ENCODE measurements at regions not wholly inside any gene's neighbourhood (a gene's known extent, or its start where the extent isn't known, plus 50 kb on each side); places are given as distances from the start of the nearest gene placed in this dataset.

DNA sequence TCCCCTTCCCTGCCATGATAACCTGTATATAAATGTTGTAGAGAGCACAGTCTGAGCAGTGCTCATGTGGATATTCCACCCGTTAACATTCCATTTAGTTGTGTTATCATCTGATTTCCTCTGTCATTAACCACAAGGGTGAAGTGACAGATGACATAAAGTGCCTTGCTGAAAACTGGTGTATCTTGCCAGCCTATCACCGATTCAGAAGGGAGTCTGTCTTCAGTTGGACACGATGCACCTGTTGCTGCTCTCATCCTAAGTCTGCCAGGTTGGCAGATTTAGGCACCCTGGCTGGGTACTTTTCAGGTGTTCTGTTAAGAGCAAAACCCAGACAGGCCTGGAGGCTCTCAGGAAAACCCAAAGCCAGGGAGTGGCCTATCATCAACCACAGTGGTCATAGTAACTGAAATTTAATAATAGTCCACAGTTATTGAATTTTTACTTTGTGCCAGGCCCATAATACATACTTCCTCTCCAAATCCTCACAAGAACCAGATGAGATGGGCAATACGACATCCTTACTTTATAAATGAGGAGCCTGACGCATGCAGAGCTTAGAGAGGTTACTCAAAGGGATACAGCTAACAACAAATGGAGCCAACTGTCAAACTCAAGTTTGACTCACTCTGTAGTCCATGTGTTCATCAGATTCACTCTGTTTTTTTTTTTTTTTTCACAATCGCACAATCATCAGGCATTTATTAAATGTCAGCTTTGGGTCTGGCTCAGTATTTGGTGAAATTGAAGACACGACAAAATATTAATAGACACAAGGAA, 100.7 kb upstream of the SPRY4 start:
- Mint-ChIP-seq H3K27me3 (no peaks in the 10 kb centered on the region), H3K27ac (no peak overlapping the region), H3K4me3 (no peak overlapping the region), H3K4me1 (ENCODE audit: low read depth) (peaks cover 36% of the 10 kb centered on the region), H3K9me3 (ENCODE audit: low read depth) (no peaks in the 10 kb centered on the region), H3K36me3 (no peaks in the 10 kb centered on the region)

DNA sequence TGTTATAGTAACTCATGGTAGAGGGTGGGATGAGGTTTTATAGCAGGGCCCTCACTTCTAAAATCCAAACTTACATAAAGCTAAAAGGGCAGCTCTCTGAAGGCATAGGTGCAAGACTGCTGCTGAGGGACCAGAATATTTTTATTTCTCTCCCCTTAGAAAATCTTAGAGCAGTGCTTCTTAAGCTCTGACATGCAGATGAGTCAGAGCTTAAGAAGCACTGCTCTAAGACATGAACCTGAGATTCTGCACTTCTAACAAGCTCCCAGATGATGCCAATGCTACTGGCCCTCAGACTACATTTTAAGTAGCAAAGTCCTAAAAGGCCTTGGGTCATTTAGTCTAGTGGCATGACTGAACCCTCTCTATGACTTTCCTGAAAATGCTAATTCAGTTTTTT, 97.6 kb upstream of the SPRY4 start:
- Mint-ChIP-seq H3K27me3 (no peaks in the 10 kb centered on the region), H3K9me3 (ENCODE audit: low read depth) (no peaks in the 10 kb centered on the region), H3K36me3 (no peaks in the 10 kb centered on the region), H3K4me3 (no peak overlapping the region), H3K27ac (no peak overlapping the region), H3K4me1 (ENCODE audit: low read depth) (peaks cover 46% of the 10 kb centered on the region)

DNA sequence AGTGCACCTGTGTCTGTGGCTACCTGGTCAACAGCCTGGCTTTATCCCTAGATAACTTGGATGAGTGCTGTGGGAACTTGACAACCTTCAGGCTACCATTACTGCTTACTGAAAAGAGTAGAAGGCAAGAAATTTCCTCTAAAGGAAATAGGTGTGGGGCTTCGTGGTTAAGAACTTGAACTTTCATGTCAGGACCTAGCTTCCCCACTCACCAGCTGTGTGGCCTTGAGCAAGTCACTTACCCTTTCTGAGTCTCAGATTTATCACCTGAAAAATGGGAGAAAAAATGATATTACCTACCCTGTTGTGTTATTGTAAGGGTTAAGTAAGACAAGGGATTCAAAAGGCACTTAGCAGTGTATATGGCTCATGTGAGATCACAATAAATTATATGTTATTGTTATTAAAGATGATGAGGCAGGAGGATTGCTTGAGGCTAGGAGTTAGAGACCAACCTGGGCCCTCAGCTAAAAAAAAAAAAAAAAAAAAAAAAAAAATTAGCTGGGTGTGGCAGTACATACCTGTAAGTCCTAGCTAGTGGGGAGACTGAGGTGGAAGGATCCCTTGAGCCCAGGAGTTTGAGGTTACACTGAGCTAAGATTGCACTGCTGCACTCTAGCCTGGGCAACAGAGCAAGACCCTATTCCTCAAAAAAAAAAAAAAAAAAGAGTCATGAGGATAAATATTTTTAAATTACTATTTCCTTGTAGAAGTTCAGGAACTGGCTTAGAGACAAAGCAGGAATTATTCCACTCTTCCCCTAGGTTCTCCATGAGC, 97.0 kb upstream of the SPRY4 start:
- no peaks in the 10 kb centered on the region for H3K27me3 Mint-ChIP-seq
- no peak overlapping the region for H3K4me3 Mint-ChIP-seq
- H3K36me3 Mint-ChIP-seq: no peaks in the 10 kb centered on the region
- no peak overlapping the region for H3K27ac Mint-ChIP-seq
- H3K4me1 Mint-ChIP-seq (ENCODE audit: low read depth): peaks cover 43% of the 10 kb centered on the region
- no peaks in the 10 kb centered on the region for H3K9me3 Mint-ChIP-seq (ENCODE audit: low read depth)

DNA sequence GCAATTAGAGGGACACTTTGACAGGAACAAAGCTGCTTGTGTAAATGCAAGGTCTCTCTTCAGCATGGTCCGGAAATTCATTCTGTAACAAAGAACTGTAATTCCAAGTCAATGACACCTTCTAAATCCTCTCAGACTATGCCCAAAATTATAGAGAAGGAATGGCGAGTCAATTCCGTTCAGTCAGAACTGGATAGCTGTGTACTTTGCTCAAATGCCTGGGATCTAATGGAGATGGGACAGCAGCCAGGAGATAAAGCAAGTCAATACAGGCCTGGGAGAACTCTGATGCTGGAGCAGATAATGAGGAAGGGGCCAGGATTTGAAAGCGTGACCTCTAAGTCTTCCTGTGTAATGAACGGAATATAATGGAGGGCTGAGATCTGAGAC, 96.4 kb upstream of the SPRY4 start:
- H3K27ac Mint-ChIP-seq: no peak overlapping the region
- H3K36me3 Mint-ChIP-seq: no peaks in the 10 kb centered on the region
- H3K4me1 Mint-ChIP-seq (ENCODE audit: low read depth): peaks cover 37% of the 10 kb centered on the region
- H3K27me3 Mint-ChIP-seq: no peaks in the 10 kb centered on the region
- no peaks in the 10 kb centered on the region for H3K9me3 Mint-ChIP-seq (ENCODE audit: low read depth)
- H3K4me3 Mint-ChIP-seq: no peak overlapping the region

DNA sequence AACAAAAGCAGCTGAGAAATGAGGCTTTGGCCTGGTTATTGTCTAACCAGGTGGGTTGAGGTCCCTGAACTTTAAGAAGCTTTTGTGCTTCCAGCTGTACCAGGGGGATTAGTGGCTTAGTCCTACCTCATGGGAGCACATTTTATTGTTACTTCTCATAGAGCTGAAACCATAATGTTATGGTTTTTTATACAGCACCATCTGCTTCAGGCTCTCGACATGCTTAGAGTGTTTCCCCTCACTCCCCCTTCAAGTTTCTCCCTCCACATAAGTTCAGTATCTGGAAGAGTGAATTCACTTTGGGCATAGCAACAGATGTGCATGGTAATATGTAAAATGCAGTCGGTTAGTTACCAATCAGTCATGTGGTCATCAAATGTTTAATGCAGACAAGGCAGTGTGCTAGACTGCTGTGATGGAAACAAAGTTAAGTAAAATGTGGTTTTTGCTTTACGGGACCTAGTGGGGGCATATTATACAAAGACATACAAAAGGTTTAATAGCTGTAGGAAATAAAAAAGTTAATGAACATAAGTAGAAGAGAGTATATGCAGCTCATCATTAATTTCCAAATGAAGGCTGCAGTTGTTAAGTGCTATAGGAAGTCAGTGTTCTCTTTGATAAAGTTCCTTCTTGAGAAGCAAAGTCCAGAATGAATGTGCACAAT, 95.9 kb upstream of the SPRY4 start:
- no peaks in the 10 kb centered on the region for H3K9me3 Mint-ChIP-seq (ENCODE audit: low read depth)
- no peaks in the 10 kb centered on the region for H3K27me3 Mint-ChIP-seq
- no peaks in the 10 kb centered on the region for H3K36me3 Mint-ChIP-seq
- no peak overlapping the region for H3K4me3 Mint-ChIP-seq
- no peak overlapping the region for H3K27ac Mint-ChIP-seq
- peaks cover 32% of the 10 kb centered on the region for H3K4me1 Mint-ChIP-seq (ENCODE audit: low read depth)

DNA sequence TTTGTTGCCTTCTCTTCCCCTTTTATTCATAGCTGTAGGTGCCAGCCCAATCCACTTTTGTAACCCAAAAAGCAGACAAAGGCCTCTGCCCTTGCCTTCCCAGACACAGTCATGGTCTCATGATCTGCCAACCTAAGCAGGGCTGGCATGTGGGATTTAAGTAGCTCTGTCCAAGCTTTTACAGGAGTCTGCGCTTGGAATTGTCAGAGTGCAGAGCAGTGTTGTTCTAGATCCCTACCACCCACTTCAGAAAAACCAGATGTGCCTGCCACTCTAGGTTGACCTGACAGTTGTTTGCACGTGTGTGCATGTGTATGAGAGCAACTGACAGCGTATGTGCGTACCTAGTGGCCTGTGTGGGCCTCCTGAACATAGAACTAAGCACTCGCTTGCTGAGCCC, 87.8 kb upstream of the SPRY4 start:
- no peaks in the 10 kb centered on the region for H3K9me3 Mint-ChIP-seq (ENCODE audit: low read depth)
- H3K4me3 Mint-ChIP-seq: no peak overlapping the region
- no peaks in the 10 kb centered on the region for H3K27me3 Mint-ChIP-seq
- no peaks in the 10 kb centered on the region for H3K4me1 Mint-ChIP-seq (ENCODE audit: low read depth)
- no peaks in the 10 kb centered on the region for H3K36me3 Mint-ChIP-seq
- no peak overlapping the region for H3K27ac Mint-ChIP-seq

DNA sequence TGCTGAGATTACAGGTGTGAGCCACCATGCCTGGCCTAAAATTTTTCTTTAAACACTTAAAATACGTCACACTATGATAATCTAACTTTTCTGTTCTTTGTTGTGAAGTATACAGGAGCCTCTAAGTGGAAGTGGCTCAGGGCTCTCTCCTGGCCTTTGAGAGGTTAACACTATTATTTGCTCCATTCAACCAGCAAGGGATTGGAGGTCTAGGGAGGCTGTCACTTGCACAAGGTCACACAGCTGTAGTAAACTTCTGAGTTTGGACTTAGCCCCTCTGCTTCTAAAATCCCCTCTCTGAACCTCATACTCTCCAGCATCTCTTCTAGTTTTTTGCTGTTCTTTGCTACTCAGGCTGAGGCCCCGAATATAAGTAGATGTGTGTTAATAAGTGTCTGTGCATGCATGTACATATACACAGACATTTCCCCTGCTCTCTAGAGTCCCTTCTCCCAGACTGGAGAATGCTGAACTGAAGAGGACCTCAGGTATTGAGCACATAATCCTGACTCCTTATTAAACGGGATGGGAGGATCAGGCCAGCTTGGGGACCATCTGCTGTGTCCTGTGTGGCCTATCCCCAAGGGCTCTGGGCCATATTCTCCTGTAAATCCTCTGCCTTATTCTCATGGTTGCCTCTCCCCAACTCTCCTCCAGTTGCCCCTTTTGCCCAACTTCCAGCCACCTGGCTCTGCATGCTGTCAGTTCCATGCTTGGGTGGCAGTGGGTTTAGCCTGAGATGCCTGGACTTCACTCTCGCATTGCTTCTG, 87.0 kb upstream of the SPRY4 start:
- Mint-ChIP-seq H3K27ac (no peak overlapping the region), H3K27me3 (no peaks in the 10 kb centered on the region), H3K36me3 (no peaks in the 10 kb centered on the region), H3K4me1 (ENCODE audit: low read depth) (no peaks in the 10 kb centered on the region), H3K4me3 (no peak overlapping the region), H3K9me3 (ENCODE audit: low read depth) (no peaks in the 10 kb centered on the region)

DNA sequence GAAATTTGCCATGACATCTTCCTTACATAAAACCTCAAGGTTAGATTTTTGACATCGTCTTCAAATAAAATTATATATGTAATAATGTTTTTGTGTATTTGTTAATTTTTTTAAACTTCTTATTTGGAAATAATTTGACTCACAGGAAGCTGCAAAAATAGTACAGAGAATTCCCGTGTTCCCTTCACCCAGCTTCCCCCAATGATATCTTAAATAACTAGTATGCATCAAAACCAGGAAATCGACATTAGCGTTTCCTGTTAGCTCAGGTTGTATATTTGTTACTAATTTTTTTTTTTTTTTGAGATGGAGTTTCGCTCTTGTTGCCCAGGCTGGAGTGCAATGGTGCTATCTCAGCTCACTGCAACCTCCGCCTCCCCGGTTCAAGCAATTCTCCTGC, 86.3 kb upstream of the SPRY4 start:
- H3K4me3 Mint-ChIP-seq: no peak overlapping the region
- H3K4me1 Mint-ChIP-seq (ENCODE audit: low read depth): no peaks in the 10 kb centered on the region
- H3K9me3 Mint-ChIP-seq (ENCODE audit: low read depth): no peaks in the 10 kb centered on the region
- no peaks in the 10 kb centered on the region for H3K27me3 Mint-ChIP-seq
- H3K27ac Mint-ChIP-seq: no peak overlapping the region
- H3K36me3 Mint-ChIP-seq: no peaks in the 10 kb centered on the region

DNA sequence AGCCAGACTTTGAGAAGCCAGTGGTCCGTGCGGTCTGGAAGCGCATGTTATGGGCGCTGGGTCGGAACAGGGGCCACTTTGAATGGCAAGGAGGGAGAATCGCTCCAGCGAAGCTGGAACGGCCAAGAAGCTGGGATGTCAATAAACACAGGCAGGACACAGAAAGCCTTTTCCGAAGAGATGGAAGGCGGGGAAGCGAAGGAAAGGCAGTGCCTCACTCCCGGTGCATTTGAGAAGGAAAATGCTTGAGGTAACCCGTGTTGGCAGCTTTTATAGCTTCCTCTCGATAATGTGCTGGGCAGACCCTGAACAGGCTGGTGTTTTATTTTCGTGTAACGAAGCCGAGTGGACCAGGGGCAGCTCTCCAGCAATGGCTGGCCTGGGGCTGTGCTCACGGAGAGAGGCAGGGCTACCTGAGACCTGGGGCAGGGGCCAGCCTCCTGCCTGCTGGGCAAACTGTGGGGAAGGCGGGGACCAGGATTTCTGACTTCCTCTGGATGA, 84.2 kb upstream of the SPRY4 start:
- H3K27me3 Mint-ChIP-seq: no peaks in the 10 kb centered on the region
- no peak overlapping the region for H3K4me3 Mint-ChIP-seq
- H3K9me3 Mint-ChIP-seq (ENCODE audit: low read depth): no peaks in the 10 kb centered on the region
- H3K36me3 Mint-ChIP-seq: no peaks in the 10 kb centered on the region
- H3K4me1 Mint-ChIP-seq (ENCODE audit: low read depth): no peaks in the 10 kb centered on the region
- no peak overlapping the region for H3K27ac Mint-ChIP-seq

DNA sequence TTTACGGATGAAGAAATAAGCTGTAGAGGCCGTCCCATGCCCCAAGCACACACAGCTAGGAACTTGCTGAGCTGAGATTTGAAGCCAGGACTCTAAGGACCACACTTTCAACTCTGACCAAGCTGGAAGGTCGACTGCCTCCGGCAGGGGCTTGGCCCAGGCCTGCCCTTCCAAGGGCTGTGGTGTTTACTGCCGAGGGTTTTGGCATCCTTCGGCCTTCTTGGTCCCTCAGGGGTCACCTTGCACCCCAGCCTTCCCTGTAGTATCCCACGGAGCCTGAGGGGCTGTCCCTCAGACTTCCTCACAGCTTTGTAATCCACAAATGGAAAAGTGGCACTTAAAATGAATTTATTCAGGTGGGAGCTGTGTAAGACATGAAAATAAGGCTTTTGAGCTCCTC, 83.7 kb upstream of the SPRY4 start:
- Mint-ChIP-seq H3K4me3 (no peak overlapping the region), H3K9me3 (ENCODE audit: low read depth) (no peaks in the 10 kb centered on the region), H3K27me3 (no peaks in the 10 kb centered on the region), H3K27ac (no peak overlapping the region), H3K4me1 (ENCODE audit: low read depth) (no peaks in the 10 kb centered on the region), H3K36me3 (no peaks in the 10 kb centered on the region)

DNA sequence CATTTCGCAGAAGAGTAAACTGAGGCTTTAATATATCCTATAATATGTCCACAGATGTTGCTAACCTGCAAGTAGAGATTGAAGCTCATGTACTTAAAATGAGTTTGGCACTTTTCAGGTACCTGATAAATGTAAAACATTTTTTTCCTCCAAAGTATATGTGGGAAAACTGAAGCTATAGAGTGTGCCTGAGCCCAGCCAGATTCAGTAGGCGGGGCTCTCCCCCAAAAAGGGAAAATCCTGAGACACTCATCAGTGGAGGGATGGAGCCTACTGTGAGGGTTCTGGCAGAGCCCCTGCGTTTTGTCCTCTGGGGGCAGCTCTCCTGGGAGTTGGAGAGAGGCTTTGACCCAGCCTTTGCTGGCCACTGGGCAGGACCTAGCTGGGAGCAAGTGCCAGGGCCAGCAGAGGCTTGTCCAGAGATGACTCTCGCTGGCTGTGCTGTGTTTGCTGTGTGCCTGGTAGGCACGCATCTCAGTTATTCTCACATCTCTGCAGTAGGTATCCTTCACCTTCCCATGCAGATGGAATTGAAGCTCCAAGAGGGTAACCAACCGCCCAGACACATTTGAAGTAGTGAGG, 81.1 kb upstream of the SPRY4 start:
- no peak overlapping the region for H3K27ac Mint-ChIP-seq
- H3K4me1 Mint-ChIP-seq (ENCODE audit: low read depth): no peaks in the 10 kb centered on the region
- H3K36me3 Mint-ChIP-seq: no peaks in the 10 kb centered on the region
- no peak overlapping the region for H3K4me3 Mint-ChIP-seq
- no peaks in the 10 kb centered on the region for H3K9me3 Mint-ChIP-seq (ENCODE audit: low read depth)
- H3K27me3 Mint-ChIP-seq: no peaks in the 10 kb centered on the region

DNA sequence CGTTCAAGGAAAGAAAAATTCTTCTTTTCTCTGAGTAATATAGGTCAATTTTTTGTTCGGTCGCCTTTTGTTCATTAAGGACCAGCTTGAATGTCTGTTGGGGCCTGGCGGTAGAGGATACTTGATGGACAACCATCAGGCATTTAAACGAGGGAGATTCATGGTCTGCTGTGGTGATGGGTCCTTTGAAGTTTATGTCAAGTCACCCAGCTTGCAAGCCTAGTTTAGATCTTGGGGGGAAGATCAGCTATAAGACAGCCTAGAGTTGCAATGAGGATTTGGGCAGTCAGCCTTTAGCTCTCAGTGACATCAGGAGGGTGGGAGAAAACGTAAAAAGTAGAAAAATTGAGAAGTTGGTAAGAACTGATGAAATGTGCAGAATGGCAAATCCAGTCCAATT, 80.2 kb upstream of the SPRY4 start:
- Mint-ChIP-seq H3K27ac (no peak overlapping the region), H3K36me3 (no peaks in the 10 kb centered on the region), H3K27me3 (no peaks in the 10 kb centered on the region), H3K9me3 (ENCODE audit: low read depth) (no peaks in the 10 kb centered on the region), H3K4me1 (ENCODE audit: low read depth) (no peaks in the 10 kb centered on the region), H3K4me3 (no peak overlapping the region)

DNA sequence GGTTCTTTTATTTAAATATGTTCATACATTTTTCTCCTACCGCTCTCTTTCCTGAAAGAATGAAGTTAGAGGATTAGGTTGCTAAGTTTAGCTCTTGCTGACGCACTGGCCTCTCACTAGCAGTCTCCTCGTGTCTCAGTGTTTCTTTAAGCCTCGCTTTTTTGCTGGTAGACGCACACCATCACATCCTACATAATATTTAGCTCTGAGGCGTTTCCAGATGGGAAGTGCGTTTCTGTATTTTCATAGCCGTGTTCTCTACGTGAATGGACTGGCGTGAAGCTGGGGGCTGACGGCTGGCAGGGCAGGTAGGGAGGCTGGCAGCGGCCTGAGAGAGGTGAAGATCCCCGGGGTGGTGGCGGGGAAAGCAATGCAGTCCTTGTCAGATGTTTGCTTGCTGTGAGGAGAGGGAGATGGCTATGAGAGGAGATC, 79.2 kb upstream of the SPRY4 start:
- Mint-ChIP-seq H3K9me3 (ENCODE audit: low read depth) (no peaks in the 10 kb centered on the region), H3K27ac (no peak overlapping the region), H3K27me3 (no peaks in the 10 kb centered on the region), H3K36me3 (no peaks in the 10 kb centered on the region), H3K4me3 (no peak overlapping the region), H3K4me1 (ENCODE audit: low read depth) (no peaks in the 10 kb centered on the region)

DNA sequence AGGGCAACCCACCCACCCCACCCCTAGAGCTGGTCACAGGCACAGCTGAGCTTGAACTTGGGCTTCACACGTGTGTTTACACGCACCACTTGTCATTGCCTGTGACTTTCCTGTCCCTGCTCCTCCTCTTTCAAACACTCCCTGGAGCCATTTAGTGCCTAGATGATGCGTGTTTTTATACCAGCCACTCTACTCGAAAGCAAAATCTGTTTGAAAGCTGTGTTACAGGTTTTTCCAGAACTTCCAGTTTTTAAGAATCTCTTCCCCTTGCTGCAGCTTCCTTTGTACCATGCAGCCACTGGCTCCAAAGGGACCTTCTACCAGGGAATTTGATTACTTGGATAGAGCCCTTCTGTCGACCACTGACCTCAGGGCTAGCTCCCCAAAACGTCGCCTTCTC, 78.8 kb upstream of the SPRY4 start:
- Mint-ChIP-seq H3K27me3 (no peaks in the 10 kb centered on the region), H3K27ac (no peak overlapping the region), H3K9me3 (ENCODE audit: low read depth) (no peaks in the 10 kb centered on the region), H3K4me1 (ENCODE audit: low read depth) (no peaks in the 10 kb centered on the region), H3K36me3 (no peaks in the 10 kb centered on the region), H3K4me3 (no peak overlapping the region)
